GM19397 (cell line): ENCODE measurements at regions not wholly inside any gene's neighbourhood (a gene's known extent, or its start where the extent isn't known, plus 50 kb on each side); places are given as distances from the start of the nearest gene placed in this dataset.
A peak's percentile ranks its signal among the peaks of the same experiment; 100 is the strongest.

Source experiments
- ATAC-seq: cut with Tn5 transposase; IDR thresholded peaks from one replicate; pipeline ENCODE4 v1.9.1; 2021; ENCODE audit warnings: mild to moderate bottlenecking, moderate library complexity; ENCODE audit not compliant: unreplicated experiment

DNA sequence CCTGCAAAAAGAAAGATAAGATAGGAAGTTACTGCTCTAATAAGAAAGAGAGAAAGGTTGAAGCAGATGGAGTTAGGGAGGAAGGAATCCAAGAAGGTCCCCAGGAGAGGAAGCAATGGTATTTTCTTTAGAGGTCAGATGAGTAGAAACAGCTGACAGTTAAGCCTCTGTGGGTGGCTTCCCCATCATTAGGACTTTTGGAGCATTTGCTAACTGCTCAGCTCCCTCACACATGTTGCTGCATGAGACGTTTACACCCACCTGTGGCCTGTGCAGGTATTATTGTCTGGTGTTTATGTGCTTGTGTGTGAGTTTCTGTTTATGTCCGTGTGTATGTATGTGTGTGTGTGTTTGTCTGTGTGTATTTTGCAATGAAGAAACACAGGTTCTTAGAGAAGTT, 346.8 kb downstream of the RAB28 start:
- ATAC-seq, result no peak

- ATAC-seq, result no peak
Observed at GRCh38 chr4:13133700-13134099, 350.4 kb downstream of the RAB28 start.

DNA sequence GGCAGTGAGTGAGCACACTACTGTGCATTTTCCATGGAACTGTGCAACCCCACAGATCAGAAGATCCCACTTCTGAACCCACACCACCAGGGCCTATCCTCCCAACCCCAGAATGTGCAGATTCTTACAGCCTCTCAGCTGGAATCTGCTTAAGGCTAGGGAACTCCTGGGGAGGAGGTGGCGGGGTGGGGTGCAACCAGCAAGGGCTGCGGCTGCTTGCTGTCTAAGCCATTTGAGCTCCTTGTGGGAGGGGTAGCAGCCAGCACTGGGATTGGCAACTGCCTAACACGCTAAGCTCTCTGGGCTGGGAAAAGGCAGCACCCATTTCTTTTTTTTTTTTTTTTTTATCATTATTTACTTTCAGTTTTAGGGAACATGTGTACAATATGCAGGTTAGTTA, 353.3 kb downstream of the RAB28 start:
- no peak for ATAC-seq

DNA sequence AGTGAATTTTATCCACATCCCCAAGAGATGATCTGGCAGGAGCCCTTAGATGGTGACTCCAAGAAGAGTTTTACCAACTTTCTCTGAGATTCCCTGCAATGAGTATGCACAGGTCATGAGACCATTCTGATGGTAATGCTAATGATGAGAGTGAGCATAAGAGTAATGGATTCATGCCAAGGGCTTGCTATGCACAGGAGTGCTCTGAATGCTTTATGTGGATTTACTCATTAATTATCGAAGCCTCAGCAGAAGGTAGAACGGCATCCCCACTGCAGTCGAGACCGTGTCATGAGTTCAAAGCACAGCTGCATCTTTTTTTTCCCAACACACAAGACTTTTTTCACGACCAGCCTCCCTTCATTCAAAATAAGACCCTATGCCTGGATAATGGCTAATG, 355.0 kb downstream of the RAB28 start:
- ATAC-seq, result no peak

GRCh38 chr4:13126976-13127910, 356.9 kb downstream of the RAB28 start:
- no peak for ATAC-seq

- no peak for ATAC-seq
Observed at GRCh38 chr4:13118633-13119032, 365.5 kb downstream of the RAB28 start.

DNA sequence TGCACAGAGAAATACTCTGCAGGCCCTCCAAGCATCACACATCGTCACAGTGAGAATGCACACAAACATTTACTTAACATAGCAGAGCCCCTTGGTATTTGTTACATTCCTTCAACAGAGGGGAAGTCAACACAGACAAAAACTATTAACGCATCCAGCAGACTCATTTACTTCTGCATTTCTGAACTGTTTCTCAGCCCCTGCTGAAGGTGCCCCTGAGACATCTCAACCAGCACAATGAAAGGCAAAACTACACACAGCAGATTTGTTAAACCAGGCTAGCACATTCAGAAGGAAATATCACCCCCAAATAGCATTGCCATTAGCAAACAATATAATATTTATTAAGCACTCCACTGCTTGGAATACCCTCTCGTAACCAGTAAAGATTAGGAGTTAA, 367.0 kb downstream of the RAB28 start:
- no peak for ATAC-seq

GRCh38 chr4:13112030-13112429, 372.1 kb downstream of the RAB28 start:
- ATAC-seq, result no peak

- no peak for ATAC-seq
Observed at GRCh38 chr4:13109536-13109935, 374.6 kb downstream of the RAB28 start.

GRCh38 chr4:13108096-13108495, 376.0 kb downstream of the RAB28 start:
- no peak for ATAC-seq

DNA sequence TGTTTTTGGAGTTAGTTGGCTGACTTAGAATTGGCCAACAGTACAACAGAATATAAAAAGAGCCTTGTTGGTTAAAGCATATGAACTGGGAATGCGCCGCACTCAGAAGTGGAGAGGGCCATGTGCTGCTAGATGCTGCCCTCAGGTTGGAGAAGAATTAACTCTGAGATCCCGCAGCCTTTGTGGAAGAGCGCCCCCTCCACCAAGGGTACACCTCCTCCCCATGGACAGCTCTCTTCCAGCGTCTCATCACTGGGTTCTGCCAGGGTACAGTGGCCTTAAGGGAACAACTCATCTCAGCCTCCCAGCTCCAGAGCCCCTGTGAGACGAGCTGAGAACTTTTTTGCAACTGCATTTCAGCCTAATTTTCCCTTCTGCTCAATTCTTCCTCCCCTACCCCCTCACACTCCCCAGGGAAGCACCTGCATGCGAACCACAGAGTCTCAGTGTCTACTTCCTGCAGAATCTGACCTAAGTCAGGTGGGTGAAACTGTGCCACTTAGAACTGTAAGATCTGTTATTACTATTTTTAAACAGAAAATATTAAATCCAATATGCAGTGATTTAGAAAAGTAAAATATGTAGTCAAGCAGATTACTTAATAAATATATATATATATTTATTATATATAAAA, 380.6 kb downstream of the RAB28 start:
- peak; percentile 48 for ATAC-seq

GRCh38 chr4:13102092-13102742, 381.9 kb downstream of the RAB28 start:
- ATAC-seq, result no peak

GRCh38 chr4:13097971-13098370, 386.2 kb downstream of the RAB28 start:
- no peak for ATAC-seq

GRCh38 chr4:13095722-13096121, 388.4 kb downstream of the RAB28 start:
- no peak for ATAC-seq

DNA sequence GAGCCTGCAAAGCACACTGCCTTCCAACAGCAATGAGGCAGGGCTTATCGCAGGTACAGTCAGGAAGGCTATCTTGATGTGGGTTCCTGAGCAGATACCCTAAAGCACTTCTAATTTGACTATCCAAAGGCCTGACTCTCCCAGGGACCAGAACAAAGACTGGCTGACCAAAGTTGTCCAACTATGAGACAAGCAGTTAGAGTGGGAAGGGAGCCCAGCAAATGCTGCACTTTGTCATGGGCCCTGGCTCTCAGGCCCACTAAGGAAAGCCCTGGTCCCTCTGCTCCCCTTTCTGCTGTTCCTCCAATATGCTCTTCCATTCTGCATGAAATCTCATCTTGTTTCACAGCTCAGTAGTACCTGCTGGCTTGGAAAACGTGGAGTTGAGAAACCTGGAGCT, 391.0 kb downstream of the RAB28 start:
- ATAC-seq, result no peak

GRCh38 chr4:13092702-13093101, 391.4 kb downstream of the RAB28 start:
- ATAC-seq, result no peak

DNA sequence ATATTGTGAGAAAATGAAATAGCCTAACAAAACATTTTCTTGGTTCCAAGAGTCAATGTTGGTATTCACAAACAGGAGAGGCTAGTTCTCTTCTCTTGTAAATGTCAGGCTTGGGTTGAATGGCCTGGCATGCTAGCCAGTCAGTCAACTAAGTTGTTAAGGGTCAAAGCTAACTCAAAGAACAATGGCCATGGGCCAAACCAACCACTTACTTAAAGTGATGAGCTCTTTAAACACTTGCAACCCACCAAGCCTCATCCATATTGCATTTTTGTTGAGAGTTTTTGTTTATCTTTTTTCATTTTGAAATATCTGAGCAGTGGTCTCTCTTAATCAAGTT, 394.5 kb downstream of the RAB28 start:
- ATAC-seq, result no peak

- ATAC-seq, result no peak
Observed at GRCh38 chr4:13088726-13089658, 395.1 kb downstream of the RAB28 start.

GRCh38 chr4:13087041-13087440, 397.1 kb downstream of the RAB28 start:
- no peak for ATAC-seq

- no peak for ATAC-seq
Observed at GRCh38 chr4:13084210-13084609, 399.9 kb downstream of the RAB28 start.

DNA sequence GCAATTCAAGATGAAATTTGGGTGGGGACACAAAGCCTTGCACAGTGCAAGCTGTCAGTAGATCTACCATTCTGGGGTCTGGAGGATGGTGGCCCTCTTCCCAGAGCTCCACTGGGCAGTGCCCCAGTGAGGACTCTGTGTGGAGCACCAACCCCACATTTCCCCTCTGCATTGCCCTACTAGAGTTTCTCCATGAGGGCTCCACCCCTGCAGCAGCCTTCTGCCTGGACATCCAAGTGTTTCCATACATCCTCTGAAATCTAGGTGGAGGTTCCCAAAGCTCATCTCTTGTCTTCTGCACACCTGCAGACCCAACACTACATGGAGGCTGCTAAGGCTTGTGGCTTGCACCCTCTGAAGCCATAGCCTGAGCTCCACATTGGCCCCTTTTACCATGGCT, 402.3 kb downstream of the RAB28 start:
- no peak for ATAC-seq
